ENCODE measurements at regions not wholly inside any gene's neighbourhood (a gene's known extent, or its start where the extent isn't known, plus 50 kb on each side); places are given as distances from the start of the nearest gene placed in this dataset.
"Not testable (repeated sequence)": the region's sequence is repeated elsewhere in the genome, so short reads cannot be mapped to it uniquely, and the experiment has no call there.

- DNase-seq: no peak
These were observed 225.2 kb upstream of the SETMAR start for GRCh38 chr3:4077950-4078349.

GRCh38 chr3:4078903-4079302 is 224.3 kb upstream of the SETMAR start:
- no peak for DNase-seq

DNA sequence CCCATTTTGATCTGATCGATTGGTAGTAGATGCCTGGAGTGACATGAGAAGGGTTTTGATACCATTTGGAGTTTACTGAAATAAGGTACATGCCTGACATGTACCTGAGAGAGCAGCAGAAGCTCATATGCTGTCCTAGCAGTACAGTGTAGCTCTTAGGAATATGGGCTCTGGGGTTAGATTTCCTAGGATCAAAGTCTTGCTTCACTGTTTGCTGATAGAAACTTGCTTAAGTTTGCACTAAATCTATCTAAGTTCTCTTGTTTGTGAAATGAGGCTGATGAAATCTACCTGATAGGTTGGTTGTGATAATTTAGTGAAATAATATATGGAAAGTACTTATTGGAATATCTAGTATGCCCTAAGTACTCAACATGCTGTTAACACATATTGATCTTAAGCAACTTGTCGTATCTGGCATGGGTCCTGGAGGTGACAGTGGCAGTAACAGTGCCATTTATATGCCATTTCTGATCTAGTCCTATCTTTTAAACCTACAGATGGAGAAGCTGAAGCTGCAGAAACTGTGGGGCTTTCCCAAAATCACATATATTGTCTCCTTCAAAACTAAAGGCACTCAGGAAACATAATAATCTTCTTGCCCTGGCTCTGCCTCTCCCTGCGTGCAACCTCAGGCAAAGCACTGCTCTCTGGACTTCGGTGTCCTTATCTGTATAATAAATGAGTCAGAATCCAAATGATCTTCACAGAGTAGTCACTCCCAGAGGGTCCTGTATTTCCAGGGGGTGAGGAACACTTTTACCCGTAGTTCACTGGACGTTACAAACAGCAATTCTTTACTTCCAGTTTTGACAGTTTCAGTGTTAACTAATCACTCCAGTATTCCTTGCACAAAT is 223.6 kb upstream of the SETMAR start:
- no peak for DNase-seq

GRCh38 chr3:4083225-4084015 is 219.7 kb upstream of the SETMAR start:
- DNase-seq: no peak

DNA sequence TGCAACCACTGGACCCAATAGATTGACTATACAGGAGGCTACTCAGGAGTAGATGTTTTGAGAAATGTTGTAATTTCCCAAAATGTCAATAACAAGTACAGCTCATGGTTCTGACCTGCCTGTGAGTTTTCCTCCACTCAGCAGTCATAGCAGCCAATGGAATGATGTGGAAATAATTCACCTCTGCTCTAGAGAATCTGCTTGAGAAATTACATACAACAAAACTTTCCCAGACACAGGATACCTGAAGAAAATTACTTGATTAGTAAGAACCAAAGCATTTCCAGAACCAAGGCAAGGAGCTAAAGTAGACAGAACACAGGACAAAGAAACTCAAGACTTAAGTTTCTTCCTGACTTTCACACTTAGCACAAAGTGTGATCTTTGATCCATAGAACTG is 218.9 kb upstream of the SETMAR start:
- no peak for DNase-seq

DNA sequence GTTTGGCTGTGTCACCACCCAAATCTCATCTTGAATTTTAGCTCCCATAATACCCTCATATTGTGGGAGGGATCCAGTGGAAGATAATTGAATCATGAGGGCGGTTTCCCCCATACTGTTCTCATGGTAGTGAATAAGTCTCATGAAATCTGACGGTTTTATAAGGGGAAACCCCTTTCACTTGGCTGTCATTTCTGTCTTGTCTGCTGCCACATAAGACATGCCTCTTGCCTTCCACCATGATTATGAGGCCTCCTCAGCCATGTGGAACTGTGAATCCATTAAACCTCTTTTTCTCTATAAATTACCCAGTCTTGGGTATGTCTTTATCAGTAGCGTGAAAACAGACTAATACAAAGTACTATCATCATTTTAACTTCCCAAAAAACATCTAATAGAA is 216.5 kb upstream of the SETMAR start:
- not testable (repeated sequence) for DNase-seq

DNA sequence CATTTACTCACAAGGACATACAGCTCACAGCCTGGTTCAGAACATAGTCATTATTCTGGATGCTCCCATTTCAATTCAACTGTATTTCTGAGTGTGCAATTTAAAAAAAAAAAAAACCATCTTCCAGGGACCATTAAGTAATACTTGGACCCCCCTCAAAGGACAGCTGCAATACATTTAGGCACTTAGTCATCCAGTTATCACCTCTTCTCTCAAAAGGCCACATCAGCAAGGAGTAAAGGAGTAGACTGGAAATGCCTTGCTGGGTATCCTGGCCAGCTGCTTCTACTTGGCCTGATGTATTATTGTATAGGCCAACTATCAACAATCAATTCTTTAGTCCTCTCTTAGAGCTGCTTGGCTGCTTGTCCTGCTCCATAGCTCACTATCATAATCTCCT is 211.4 kb upstream of the SETMAR start:
- DNase-seq: no peak

DNA sequence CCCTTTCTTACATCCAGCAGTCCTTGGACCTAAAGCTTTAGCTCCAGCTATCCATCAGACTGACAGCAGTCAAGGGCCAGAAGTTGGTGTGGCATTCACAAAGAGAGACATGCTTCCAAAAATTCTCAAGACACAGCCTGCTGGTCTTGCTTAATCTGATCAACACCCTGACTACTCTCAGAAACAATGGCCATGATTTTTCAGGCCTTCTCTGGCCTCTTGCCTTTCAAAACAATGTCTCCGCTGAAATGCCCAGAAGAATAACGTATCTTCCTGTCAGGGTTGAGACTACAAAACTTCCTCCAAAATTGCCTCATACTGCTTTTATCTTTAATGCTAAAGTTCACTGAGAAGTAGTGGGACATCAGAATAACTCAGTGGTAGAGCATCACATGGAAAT is 205.4 kb upstream of the SETMAR start:
- DNase-seq: no peak

DNA sequence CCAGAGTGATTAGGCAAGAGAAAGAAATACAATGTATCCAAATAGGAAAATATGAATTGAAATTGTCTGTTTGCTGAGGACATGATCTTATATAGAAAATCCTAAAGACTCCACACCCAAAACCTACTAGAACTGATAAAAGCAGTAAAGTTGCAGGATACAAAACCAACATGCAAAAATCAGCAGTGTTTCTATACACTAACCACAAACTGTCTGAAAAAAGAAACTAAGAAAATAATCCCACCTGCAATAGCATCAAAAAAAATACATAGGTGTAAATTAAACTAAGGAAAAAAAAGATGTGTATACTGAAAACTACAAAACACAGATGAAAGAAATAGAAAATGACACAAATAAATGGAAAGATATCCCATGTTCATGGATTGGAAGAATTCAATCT is 203.6 kb upstream of the SETMAR start:
- DNase-seq: no peak

GRCh38 chr3:4107430-4107829 is 195.7 kb upstream of the SETMAR start:
- no peak for DNase-seq

DNA sequence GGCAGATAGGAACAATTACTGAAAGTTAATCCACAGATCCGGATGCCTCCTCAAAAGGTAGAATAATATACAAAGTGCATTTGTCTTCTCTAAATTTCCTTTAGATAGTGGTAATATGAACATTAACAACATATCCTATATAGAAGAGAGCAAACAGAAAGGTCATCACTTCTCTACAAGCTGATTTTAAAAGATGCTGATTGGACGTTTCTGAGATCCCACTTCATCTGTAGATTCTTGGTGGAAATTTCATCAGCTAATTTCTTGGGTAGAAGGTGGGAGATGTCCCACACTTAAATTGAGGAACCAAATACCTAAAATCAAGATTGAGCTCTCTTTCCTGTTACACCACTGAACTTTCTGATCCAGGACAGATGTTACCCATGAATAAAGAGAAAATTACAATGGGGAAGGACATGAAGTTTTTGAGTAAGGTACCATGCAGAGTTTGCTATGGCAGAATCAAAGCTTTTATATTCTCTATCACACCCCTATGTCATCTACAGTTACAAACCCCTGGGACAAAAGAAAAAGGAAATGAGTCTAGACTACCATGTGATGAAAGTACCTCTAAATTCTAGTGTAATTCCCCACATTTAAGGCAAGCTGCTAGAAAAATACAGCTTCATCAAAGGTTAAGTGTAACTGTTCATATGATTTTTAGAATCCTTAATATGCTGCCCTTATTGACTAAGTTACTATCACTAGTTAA is 189.2 kb upstream of the SETMAR start:
- DNase-seq: no peak

DNA sequence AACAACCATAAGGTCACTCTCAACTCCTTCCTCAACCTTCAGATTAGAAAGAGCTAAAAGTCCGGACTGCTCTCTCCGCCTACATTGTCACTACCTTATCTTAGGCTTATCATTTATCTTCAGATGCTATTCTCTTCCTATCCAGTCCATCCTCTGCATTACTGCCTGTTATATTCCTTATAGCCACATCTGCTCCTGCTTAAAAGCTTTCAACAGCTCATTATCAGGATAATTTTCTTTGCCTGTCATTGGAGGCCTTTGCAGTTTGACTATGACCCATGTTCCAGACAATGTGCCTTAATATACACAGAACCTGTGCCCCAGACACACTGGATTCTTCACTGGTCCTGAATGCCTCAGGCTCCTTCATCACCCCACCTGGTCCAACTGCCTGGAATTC is 184.1 kb upstream of the SETMAR start:
- no peak for DNase-seq

GRCh38 chr3:4125576-4125975 is 177.6 kb upstream of the SETMAR start:
- no peak for DNase-seq

GRCh38 chr3:4138150-4138785 is 164.9 kb upstream of the SETMAR start:
- DNase-seq: no peak

- DNase-seq: no peak
These were observed 164.3 kb upstream of the SETMAR start for GRCh38 chr3:4138786-4139431.

GRCh38 chr3:4139462-4140140 is 163.6 kb upstream of the SETMAR start:
- no peak for DNase-seq

- no peak for DNase-seq
These were observed 162.2 kb upstream of the SETMAR start for GRCh38 chr3:4140921-4141320.

DNA sequence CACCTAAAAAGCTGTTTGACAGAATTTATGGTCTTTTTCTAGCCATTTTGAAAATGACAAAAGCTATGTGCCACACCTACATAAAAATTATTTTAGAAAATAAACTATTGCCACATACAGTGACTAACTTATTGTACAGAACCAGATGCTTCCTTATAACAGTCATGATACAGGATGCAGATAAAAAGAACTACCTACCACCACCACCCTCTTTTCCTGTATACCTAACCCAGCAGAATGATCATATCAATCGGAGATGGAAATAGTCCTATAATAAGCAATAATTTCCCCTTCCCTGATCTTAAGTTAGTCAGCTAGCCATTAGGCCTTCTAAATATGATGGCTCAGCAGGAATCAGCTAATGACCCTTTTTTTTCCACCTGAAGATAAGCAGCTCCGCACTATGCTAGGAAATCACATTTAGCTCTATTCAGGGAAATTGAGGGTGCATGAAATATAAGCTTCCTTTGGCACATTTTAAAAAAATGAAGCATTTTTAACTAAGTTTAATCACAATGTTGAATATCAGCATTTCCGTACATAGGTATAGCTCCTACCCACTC is 155.5 kb upstream of the SETMAR start:
- DNase-seq: no peak

- no peak for DNase-seq
These were observed 153.9 kb upstream of the SETMAR start for GRCh38 chr3:4149296-4149695.

- DNase-seq: no peak
These were observed 152.4 kb upstream of the SETMAR start for GRCh38 chr3:4150816-4151215.

DNA sequence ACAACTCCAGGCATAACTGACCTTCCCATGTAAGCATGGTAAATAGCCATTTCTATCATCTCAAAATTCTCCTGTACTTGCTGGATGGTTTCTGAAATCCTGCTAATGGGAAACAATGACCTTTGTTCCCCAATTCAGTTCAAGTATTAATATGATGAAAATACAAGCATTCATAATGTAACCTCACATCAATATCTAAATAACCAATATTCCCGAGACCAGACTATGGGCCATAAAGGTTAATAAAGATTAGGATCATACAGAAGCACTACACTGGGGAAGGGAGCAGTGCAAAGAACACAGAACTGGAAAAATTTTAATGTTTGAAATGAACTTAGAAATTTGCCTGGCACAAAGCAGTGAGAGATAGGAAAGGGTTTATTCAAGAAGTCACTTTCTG is 151.3 kb upstream of the SETMAR start:
- no peak for DNase-seq

DNA sequence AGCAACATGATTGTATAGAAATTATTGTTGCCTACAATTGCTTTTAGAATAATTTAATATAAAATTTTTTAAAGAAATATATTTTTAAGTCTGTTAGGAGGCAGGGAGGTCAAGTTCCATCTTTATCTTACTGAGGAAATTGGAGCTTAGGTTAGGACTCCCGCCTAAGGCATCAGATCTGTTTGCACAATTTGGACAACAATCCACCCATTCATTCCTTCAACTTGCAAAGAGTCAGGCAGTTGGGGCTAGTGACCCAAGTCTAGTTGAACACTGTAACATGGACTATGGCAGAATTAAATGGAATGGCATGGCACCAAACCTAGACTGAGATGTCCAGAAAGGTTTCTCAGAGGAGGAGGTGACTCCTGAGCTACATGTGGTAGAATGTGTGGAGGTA is 149.4 kb upstream of the SETMAR start:
- DNase-seq: no peak

Data from NCI-H2029 treated with DMSO at 0.1 percent for 48 hours (cell line).